HepG2 (cell line): ENCODE measurements at regions not wholly inside any gene's neighbourhood (a gene's known extent, or its start where the extent isn't known, plus 50 kb on each side); places are given as distances from the start of the nearest gene placed in this dataset.

Experiments used
- ATAC-seq: fragments of 200-7000 bp; cut with Tn5 transposase; 3 replicates; pipeline ENCODE4 v1.9.1; 2020; ENCODE audit warnings: mild to moderate bottlenecking, moderate library complexity
- BruUV-seq: library from RNA; stranded (reverse); fragments of 400-500 nt; replicated peaks from 2 replicates; lab custom pipeline; 2021; lab: Mats Ljungman, UMichigan
- CTCF ChIA-PET: fragments of 300-600 bp; formaldehyde crosslinking; extraction: SDS; loops from one replicate; lab custom pipeline; 2021; ENCODE audit warnings: low total read pairs, inconsistent platforms, low intra/inter-chr PET ratio; lab: Yijun Ruan, JAX
- POLR2A ChIA-PET: fragments of 350-600 bp; sonication (Branson Sonifier 250); formaldehyde crosslinking; loops from one replicate; lab custom pipeline; 2020; ENCODE audit warnings: antibody characterized with exemption, inconsistent platforms; lab: Yijun Ruan, JAX
- DNase-seq: peaks from one replicate; pipeline ENCODE4 v3.0.0-alpha.2; 2015; ENCODE audit warnings: low spot score
- FAIRE-seq: peaks from 3 replicates; lab custom pipeline; 2011; peaks lifted over from hg19 to GRCh38; lab: Jason Lieb, UNC
- H2AFZ ChIP-seq: one replicate; pipeline ENCODE4 v1.6.1; 2011; ENCODE audit warnings: low read length, inconsistent platforms
- H3K27ac ChIP-seq: fragments of 300-600 bp; 3 replicates; pipeline ENCODE4 v1.8.0; 2011; ENCODE audit warnings: mixed run types, mild to moderate bottlenecking, mixed read lengths, low read length, inconsistent platforms; ENCODE audit not compliant: insufficient read depth; ENCODE audit errors: extremely low read length
- H3K27me3 ChIP-seq, 2 experiments: fragments of 200-600 bp in 1 of 2; 2 replicates in 1 of 2; 3 replicates in 1 of 2; pipeline versions ENCODE4 v1.6.0 to v1.8.0; 2011; ENCODE audit warnings: low read length in 2 of 2, mild to moderate bottlenecking in 2 of 2, moderate library complexity in 2 of 2, inconsistent platforms in 1 of 2; ENCODE audit not compliant: insufficient read depth in 2 of 2, control insufficient read depth in 1 of 2
- H3K36me3 ChIP-seq, 2 experiments: fragments of 200-600 bp in 1 of 2; replicated peaks in 1 of 2; 2 replicates in 1 of 2; 3 replicates in 1 of 2; pipeline versions ENCODE4 v1.5.1 to v1.8.0; 2011; ENCODE audit warnings: low read length in 2 of 2, inconsistent platforms in 1 of 2; ENCODE audit not compliant: insufficient read depth in 2 of 2, control insufficient read depth in 1 of 2
- H3K4me1 ChIP-seq: 2 replicates; pipeline ENCODE4 v1.5.1; 2012; ENCODE audit warnings: low read length, inconsistent platforms; ENCODE audit not compliant: insufficient read depth
- H3K4me2 ChIP-seq: 2 replicates; pipeline ENCODE4 v1.6.0; 2011; ENCODE audit warnings: low read depth, low read length, inconsistent platforms
- H3K4me3 ChIP-seq, 3 experiments: fragments of 200-600 bp in 1 of 3; sonication (generic), shearing (Covaris generic) in 1 of 3; replicated peaks in 1 of 3; 2 replicates each; pipeline ENCODE4 v1.5.1; 2011 to 2016; ENCODE audit warnings: low read length in 3 of 3, inconsistent platforms in 2 of 3, low read depth in 2 of 3, mild to moderate bottlenecking in 2 of 3, control low read depth in 1 of 3, mixed read lengths in 1 of 3; ENCODE audit not compliant: insufficient read depth in 1 of 3
- H3K79me2 ChIP-seq: one replicate; pipeline ENCODE4 v1.6.1; 2011; ENCODE audit warnings: low read length, inconsistent platforms; ENCODE audit not compliant: insufficient read depth
- H3K9ac ChIP-seq: 2 replicates; pipeline ENCODE4 v1.6.0; 2011; ENCODE audit warnings: mild to moderate bottlenecking, low read depth, low read length, inconsistent platforms; ENCODE audit not compliant: insufficient read depth
- H3K9me3 ChIP-seq: 2 replicates; pipeline ENCODE4 v1.5.1; 2012; ENCODE audit warnings: mild to moderate bottlenecking, low read length
- H4K20me1 ChIP-seq: 2 replicates; pipeline ENCODE4 v1.6.0; 2011; ENCODE audit warnings: inconsistent platforms, mild to moderate bottlenecking, low read length, moderate library complexity; ENCODE audit not compliant: insufficient read depth
- MZF1 ChIP-seq: sonication (generic); formaldehyde crosslinking; IDR thresholded peaks from 2 replicates; pipeline ENCODE4 v1.8.1; 2023; ENCODE audit warnings: mild to moderate bottlenecking, missing genetic modification reagents, borderline replicate concordance
- STAG1 ChIP-seq: sonication (generic); formaldehyde crosslinking; IDR thresholded peaks from 2 replicates; pipeline ENCODE4 v1.4.0; 2020; ENCODE audit warnings: missing genetic modification reagents
- ZNF207 ChIP-seq: fragments of 450-650 bp; IDR thresholded peaks from 2 replicates; pipeline ENCODE4 v1.6.1; 2016; ENCODE audit warnings: antibody characterized with exemption, borderline replicate concordance
- ZNF264 ChIP-seq: sonication (generic); formaldehyde crosslinking; IDR thresholded peaks from 2 replicates; pipeline ENCODE4 v1.4.0; 2020; ENCODE audit warnings: missing genetic modification reagents
- ZNF350 ChIP-seq: sonication (generic); formaldehyde crosslinking; IDR thresholded peaks from 2 replicates; pipeline ENCODE4 v1.4.0; 2020; ENCODE audit warnings: mild to moderate bottlenecking, low read depth, missing genetic modification reagents, borderline replicate concordance
- ZNF891 ChIP-seq: sonication (generic); formaldehyde crosslinking; IDR thresholded peaks from 2 replicates; pipeline ENCODE4 v1.5.0; 2020; ENCODE audit warnings: mild to moderate bottlenecking, missing genetic modification reagents
- ZSCAN5A ChIP-seq: sonication (generic); formaldehyde crosslinking; IDR thresholded peaks from 2 replicates; pipeline ENCODE4 v1.8.0; 2022; ENCODE audit warnings: mild to moderate bottlenecking, missing genetic modification reagents, borderline replicate concordance
- WGBS: methylation state at CpG from one replicate; pipeline ENCODE4 v1.1.6; 2017; ENCODE audit warnings: low lambda C conversion rate; 5-methylcytosine and 5-hydroxymethylcytosine counted together
- in situ Hi-C: cut with HindIII; loops from 2 replicates; pipeline ENCODE4 v1.10.0; 2017; ENCODE audit warnings: low pct_unique_long_range_greater_than_20kb; ENCODE audit not compliant: extremely low pct_ligation_motif_present
- intact Hi-C: fragments of 100-400 bp; cut with micrococcal nuclease; formaldehyde crosslinking; loops from one replicate; pipeline ENCODE4 v1.10.0; 2022; ENCODE audit not compliant: unreplicated experiment
- TF ChIP-seq, protein P1 (sequence below): sonication (generic); formaldehyde crosslinking; IDR thresholded peaks from 2 replicates; pipeline ENCODE4 v1.5.0; 2020; ENCODE audit warnings: mild to moderate bottlenecking, missing genetic modification reagents, moderate library complexity

GRCh38 chr12:91993287-91994017, 152.2 kb downstream of the BTG1 start (continued):
- TF ChIP-seq ZSCAN5A: no peak
- TF ChIP-seq ZNF207: no peak
- no peak for TF ChIP-seq MZF1
- no peak for TF ChIP-seq ZNF350 (CRISPR knock-in tag)
- no peak for TF ChIP-seq ZNF891 (CRISPR knock-in tag)

DNA sequence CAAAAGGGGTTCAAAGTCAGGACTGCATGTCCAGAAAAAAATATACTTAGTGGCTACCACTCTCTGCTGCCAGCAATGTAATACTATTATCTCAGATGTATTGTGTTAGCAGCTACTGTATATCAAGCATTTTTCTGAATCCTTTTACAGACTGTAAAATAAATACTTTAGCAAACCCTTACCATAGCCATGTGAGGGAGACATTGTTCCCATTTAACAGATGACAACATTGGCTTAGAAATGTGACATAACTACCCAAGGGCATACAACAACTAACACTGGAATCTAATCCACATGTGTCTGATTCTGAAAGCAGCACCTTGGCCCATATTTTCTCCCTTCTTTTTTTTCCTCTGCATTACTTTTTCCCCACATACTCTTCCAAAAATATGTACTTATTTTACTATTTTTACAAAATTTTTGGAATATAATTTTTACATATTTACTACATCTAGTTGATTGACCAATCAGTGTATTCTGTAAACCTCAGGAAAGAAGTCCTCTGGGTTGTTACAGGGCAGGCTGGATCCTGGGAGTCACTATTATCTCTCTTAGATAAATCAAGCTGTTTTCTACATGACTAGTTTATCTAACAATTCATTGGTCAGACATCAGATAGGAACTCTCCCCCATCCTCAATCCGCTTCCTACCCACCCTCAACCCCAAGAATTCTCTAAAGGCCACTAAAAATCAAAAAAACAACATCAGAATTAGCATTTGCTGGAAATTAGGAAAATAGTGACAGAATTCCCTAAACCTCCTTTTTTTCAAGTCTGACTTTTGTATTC, 154.1 kb downstream of the BTG1 start:
- intact Hi-C loops: loop anchor here (1.0 kb wide), 1 partner anchor 153 kb away; no protein-coding TSS in a partner anchor
- Histone ChIP-seq H3K4me3 (no peak overlapping the region), H3K9ac (no peak overlapping the region), H3K4me1 (no peaks in the 10 kb centered on the region), H3K36me3 (no peaks in the 10 kb centered on the region), H4K20me1 (no peaks in the 10 kb centered on the region), H3K79me2 (no peaks in the 10 kb centered on the region), H3K27me3 (no peaks in the 10 kb centered on the region), H3K27ac (no peak overlapping the region), H3K9me3 (no peaks in the 10 kb centered on the region), H2AFZ (no peak overlapping the region), H3K4me2 (no peak overlapping the region)
- BruUV-seq: no TSS peak
- in situ Hi-C loops: no loop called here
- 0% methylated on average over 1 of the region's 1 CpG for WGBS
- ATAC-seq (no peak), DNase-seq (no peak), FAIRE-seq (no peak)
- CTCF ChIA-PET: no interaction called here
- TF ChIP-seq ZNF264 (no peak), STAG1 (CRISPR knock-in tag) (peak; percentile 39; the same call in 1 of the 2 replicates)
- TF ChIP-seq, protein P1, sequence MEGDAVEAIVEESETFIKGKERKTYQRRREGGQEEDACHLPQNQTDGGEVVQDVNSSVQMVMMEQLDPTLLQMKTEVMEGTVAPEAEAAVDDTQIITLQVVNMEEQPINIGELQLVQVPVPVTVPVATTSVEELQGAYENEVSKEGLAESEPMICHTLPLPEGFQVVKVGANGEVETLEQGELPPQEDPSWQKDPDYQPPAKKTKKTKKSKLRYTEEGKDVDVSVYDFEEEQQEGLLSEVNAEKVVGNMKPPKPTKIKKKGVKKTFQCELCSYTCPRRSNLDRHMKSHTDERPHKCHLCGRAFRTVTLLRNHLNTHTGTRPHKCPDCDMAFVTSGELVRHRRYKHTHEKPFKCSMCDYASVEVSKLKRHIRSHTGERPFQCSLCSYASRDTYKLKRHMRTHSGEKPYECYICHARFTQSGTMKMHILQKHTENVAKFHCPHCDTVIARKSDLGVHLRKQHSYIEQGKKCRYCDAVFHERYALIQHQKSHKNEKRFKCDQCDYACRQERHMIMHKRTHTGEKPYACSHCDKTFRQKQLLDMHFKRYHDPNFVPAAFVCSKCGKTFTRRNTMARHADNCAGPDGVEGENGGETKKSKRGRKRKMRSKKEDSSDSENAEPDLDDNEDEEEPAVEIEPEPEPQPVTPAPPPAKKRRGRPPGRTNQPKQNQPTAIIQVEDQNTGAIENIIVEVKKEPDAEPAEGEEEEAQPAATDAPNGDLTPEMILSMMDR (CRISPR knock-in tag): 0 out of 2 replicates have a peak, but pooled peaks have one; percentile 7
- POLR2A ChIA-PET: no interaction called here
